Forelimb muscle (tissue), 1 donor: ENCODE measurements at regions not wholly inside any gene's neighbourhood (a gene's known extent, or its start where the extent isn't known, plus 50 kb on each side); places are given as distances from the start of the nearest gene placed in this dataset.

Source experiments
- DNase-seq: peaks from one replicate; pipeline ENCODE4 v3.0.0-alpha.2; 2013; ENCODE audit warnings: low read depth

DNA sequence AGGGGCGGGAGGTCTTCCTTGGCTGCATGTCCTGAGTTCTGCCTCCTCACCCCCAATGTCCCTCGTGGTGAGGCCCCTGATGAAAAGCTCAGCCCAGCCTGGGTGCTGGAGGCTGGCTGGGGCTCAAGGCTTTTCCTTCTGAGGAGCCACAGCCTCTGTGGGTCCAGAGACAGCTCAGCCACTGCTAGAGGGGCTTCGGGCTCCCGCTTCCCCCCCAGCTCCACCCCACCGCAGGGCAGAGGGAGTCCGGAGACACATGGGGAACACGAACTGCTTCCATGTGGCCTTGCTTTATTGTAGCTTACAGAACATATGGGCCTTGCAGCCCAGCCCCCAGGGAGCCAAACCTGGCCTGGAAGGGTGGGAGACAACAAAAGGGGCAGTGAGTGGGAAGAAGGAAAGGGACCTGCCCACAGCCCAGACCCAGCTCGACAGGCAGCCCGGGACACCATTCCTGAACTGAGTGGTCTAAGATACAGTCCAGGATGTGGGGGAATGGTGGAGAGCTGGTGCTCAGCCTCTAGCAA is 89.9 kb upstream of the NKX1-1 start:
- no peak for DNase-seq

DNA sequence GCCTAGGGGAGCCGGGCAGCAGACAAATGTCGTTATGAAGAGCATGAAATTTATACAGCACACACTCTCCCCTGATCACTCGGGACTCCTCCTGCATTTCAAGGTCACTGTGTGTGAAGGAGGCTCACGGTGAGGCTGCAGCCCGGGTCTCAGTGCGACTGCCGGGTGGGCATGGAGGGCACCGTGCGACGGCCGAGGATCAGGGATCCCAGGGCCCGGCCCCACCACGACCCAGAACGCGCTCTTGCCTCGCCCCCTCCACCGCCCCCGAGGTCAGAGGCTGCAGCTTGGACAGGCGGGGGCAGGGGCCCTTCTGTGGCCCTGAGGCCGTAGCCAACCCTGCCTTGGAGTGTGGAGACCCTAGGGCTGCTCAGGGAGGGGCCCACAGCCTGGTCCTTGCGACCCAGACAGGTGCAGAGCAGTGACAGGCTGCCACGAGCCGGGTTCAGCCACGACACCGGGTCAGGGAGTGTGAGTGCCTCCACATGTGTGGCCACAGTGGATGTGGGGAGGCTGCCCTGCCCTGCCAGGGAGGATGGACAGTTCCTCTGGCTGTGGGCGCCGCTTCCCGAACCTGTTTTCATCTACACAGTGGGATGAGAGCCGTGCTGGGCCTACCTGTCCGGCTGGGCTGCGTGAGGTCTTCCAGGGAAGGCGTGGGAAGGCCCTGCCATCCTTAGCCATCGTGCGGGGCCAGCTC is 89.3 kb upstream of the NKX1-1 start:
- DNase-seq = no peak

DNA sequence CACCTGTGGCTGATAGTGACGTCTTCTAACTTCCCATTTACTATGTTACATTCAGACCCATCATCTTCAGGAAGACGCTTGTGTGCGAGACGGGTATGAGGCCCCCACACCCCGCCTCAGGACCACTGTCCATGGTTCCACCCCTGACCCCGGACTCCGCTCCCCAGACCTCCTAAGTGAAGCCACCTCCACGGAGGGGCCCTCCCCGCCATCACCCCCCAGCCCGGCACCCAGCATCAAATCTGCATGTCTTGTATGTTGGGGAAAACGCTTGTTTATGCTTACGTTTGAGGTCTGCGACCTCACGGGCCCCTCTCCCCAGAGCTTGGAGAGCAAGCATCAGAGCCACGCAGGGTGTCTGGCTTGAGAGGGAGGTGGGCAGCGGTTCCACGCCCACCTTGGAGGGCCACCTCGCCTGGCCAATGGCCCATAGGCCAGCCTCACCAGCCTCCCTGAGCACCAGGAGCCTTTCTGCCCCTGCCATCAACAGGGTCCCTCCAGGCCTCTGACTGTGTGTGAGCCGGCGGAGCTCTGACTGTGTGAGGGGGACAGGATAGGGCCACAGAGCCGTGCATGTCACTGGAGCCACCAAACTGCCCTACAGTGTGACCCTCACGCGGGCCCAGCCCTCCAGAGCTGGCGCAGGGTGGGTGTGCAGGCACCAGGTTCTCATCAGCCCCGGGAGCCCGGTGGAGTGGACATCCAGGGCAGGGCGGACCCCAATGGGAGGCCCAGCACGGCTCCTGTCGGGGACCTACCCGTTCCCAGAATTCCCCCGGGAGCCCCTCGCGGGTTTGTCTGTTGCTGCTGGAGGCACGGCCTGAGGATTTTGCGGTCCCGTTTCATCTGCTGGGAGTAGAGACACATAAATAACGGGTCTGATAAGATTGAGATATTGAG is 88.4 kb upstream of the NKX1-1 start:
- DNase-seq = no peak

DNA sequence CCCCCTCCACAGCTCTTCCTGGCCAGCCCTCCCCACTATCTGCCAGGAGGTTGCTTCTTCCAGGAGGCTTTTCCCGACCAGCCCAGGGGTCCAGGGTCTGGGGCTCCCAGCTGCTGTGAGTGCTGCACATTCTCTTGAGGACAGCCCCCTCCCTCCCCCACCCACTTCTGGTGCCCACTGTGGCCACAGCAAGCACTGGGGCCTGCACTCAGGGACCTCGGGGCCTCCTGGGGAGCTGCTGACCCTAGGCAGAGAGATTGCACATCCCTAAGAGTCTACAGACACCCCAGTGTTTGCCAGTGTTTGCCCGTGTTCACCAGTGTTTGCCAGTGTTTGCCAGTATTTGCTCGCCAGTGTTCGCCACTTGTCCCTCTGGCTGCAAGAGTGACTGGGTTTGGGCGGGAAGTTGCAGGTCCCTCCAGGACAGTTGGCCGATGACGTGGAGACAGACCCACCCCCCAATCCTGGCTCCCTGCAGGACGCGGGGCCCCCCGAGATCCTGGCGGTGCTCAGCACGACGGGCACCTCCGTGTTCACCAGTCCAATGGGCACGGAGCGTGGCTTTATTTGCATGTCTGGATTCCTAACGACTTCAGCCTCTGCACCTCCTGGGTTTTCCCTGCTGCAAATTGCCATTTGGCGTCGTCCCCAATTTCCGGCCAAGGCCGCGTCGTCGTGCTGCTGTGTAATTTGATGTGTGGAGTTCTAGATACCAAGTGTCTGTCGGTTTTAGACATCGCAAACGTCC is 87.5 kb upstream of the NKX1-1 start:
- DNase-seq = no peak

DNA sequence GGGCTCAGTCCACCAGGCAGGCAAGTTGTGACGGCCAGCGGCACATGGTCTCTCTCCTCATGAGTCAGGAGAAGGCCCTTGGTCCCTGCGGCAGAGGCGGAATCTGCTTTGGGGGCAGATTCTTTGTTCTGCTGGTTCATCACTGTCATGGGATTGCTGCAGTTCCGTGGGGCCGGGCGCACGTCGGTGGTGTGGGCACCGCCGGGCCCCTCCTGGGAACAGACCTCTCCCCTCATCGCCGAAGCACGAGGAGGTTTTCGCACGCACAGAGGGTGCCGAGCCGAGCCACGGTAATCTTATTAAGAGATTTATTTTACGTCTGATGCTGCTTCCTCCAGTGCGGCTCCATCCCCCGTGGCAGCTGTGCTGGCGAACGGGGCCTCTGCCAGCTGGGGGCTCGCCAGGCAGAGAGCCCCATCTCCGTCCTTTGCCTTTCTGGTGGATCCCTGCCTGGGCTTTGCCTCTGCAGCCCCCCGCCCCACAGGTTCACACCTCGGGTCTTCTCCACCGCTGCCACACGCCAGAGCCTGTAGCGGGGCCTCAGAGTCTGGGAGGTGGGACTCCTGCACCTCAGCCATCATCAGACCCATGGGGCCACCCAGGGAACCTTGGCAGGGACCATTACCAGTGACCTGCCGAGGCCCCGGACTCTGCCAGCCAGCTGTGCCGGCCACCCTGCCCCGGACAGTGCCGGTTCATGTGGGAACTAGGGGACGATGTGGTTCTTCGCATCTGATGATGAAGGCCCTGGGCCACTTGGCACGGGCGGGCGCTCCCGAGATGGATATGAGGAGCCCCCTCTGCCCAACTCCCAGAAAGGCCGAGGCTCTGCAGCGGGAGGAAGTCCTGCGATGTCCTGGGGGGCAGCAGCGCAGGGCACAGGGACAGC is 86.7 kb upstream of the NKX1-1 start:
- DNase-seq = no peak

DNA sequence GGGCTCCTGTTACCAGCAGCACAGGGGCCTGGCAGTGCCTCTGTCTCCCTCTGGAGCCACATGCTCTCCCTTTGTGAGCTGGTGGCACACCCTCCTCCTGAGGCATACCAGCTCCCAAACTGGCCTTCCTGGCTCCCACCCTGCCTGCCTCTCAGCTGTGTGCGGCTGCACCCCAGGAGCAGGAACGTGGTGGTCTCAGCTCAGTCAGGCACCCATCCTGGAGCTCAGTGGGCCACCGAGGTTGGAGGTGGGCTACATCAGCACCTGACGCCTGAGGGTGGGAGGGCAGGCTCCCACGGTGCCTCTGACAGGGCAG is 85.9 kb upstream of the NKX1-1 start:
- no peak for DNase-seq

DNA sequence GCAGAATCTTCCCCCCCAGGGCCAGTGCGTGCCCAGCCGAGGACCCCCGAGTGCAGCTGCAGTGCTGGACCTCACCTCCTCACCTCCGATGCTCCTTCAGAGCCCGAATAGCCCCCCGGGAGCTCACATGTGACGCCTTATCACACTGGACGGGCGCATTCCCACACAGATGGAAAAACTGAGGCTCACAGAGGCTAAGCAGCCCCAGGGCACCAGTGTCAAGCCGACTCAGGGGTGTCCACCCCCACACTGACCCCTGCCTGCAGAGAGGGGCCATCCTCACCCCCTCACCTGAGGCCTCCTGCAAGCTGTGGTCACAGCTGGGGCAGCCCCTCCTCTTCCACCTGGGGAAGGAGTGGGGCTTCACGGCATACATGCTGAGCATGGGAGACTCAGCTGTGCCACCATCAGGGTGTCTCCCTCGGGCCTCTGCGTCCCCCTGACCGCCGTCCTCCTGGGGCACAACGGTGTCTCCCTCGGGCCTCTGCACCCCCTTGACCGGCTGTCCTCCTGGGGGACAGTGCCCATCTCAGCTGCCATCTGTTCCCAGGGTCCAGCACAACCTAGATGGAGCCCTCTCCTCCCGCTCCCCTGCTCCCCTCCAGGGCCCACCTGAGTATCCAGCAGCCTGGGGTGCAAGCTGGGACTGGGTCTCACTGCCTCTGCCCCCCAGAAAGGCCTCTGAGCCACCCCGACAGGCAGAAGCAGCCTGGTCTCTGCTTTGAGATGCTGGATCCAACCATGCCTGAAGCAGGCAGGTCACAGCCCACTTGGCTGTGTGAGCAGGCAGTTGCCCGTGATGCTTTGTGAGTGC is 85.3 kb upstream of the NKX1-1 start:
- no peak for DNase-seq

DNA sequence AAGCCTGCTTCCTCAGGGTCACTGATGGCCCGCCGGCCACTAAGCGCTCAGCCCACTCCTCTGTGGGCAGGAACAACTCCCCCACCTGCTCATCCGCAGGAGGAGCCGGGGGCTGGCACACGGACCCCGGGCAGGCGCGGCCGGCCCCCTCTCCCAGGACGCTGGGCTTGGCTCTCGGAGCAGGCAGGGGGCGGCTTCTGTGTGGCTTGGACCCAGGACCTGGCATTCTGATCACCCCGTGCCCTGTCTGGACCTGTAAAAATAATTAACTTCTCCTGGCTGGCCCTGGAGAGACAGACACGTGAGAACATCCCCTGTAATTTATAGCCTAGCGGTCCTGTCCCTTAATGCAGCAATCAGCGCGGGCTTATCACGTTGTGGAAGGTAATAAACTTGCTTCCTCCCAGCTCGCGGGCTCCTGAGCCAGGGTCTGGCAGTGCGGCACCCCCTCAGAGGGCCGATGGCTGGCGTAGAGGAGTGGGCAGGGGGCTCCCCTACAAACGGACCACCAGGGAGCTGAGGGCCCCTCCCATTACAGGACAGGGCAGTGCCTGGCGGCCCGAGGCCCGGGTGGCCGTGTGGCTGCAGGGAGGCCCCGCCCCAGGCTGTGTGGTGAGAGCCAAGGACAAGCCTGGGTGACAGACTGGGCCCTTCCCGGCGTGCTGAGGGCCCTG is 84.5 kb upstream of the NKX1-1 start:
- no peak for DNase-seq

DNA sequence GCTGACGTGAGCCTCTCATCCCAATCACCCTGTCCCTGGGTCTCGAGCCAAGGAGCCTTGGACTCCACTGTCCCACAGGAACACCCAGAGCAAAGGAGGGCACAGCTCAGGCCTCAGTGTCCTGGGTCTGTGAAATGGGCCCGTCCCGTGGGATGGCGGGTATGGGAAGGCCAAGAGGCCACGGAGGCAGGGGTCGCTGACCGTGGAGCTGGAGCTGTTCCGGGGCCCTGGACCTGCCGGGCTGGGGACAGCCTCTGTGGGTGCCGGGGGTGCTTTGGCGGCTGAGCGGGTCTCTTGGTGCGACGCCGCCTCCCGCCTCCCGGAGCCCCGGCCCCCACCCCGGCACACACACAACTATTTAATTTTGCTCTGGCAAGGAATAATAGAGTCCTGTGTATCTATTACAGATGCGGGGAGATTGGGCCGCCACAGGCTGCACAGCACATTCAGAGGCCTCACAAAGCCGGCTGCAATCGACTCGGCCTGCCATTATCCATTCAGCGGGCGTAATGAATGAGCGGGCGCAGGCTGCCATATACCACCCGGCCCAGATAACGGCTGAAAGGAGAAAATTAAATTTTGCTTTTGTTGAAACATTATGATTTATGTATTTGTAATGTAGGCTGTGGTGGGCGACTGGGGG is 83.9 kb upstream of the NKX1-1 start:
- DNase-seq = no peak

DNA sequence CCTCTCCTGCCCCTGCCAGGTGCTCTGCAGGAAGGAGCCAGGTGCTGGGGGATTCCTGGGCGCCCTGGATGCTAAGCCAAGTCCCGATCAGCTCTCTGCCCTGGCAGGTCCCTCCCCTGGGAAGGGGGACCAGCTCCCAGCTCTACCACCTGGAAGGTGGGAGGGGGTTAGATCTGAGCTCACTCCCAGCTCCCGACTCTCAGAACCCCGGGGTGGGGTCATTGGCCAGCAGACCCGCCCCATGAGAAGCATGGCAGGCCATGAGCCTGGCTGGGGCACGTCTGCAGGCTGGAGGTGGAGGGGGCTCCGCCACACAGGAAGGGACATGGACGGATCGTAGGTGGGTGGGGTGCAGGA is 83.4 kb upstream of the NKX1-1 start:
- no peak for DNase-seq

DNA sequence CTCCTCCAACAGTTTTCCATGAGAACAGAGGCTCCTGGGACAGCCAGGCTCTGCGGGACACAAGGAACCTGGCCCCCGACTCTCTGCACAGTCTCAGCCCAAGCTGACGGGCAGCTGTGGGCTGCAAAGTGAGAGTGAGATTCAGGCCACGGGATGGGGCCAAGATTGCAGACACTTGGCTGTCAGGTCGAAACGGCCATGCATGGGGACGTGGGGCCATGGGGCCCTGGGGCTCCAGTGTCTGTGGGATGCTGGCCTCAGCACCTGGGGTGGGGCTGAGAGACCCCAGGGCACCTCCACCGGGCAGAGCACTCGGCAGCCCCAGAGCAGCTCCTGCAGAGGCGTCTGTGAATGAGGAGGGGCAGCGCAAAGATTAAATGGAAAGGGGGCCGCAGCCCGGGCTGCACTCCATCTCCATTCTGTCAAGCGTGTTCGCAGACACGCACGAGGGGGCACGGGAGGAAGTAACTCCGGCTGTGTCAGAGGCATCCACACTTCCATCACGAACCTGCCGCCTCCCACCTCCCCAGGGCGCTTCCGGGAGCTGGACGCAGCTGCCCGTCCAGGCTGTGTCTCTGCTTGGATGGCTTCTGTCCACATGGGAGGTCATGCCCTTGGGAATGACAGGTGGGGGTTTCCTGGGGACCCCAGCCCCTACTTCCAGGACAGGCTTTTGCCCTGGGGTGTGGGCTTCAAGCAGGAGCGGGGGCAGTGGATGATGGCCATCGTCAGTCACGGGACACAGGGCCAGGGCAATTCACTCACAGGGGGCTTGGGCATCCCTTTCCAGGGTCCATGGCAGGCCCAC is 82.8 kb upstream of the NKX1-1 start:
- no peak for DNase-seq

DNA sequence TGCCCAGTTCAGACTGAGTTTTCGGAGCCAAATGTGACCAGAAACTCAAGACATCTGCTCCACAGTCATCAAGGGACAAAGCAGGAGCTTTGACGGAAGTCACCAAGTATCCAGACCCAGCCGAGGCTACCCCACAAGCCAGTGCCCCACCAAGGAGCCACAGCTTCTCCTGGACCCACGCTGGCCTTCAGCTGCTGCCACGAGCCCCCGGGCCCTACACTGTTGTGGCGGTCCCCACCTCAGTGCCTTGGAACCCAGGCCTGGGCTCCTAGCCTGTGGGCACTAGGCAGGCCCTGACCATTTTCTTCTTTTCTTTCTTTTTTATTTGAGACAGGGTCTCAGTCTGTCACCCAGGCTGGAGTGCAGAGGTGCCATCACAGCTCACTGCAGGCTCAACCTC is 82.1 kb upstream of the NKX1-1 start:
- no peak for DNase-seq

DNA sequence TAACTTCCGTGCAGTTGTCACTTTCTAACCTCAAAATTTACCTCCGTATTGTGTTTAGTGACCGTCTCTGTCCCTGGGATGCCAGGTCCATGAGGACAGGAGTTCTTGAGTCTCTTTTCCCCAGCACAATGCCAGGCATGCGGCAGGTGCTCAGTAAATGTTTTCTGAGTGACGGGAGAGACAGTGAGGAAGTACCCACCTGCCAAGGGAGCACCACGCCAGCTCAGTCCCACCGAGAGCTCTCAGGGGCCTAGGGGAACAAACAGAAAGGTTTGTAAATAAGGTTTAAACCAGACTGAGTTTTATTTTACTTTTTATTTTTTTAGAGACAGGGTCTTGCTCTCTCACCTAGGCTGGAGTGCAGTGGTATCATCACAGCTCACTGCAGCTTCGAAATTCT is 81.5 kb upstream of the NKX1-1 start:
- no peak for DNase-seq

DNA sequence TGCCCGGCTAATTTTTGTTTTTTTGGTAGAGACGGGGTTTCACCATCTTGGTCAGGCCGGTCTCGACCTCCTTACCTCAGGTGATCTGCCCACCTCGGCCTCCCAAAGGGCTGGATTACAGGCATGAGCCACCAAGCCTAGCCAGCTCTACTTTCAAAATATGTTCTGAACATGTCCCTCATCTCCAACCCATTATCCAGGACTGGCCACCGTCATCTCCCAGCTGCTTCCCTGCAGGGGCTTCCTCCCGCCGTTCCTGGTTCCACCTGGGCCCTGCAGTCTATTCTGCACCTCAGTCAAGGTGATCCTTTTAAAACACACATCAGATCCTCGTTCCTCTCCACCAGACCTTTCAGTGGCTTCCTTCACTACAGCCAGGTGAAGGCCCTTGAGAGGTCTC is 80.9 kb upstream of the NKX1-1 start:
- no peak for DNase-seq

DNA sequence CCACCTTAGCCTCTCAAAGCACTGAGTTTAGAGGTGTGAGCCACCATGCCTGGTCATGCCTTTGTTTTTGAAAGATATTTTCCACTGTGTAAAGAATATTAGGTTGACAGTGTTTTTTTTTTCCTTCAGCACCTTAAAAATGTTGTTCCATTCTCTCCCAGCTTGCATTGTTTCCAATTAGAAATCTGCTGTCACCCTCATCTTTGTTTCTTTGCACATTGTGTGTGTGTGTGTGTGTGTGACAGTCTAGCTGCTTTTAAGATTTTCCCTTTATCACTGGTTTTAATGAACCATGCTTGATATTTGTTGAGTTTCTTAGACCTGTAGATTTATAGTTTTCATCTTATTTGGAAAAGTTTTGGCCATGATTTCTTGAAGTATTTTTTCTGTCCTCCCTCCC is 79.0 kb upstream of the NKX1-1 start:
- no peak for DNase-seq

DNA sequence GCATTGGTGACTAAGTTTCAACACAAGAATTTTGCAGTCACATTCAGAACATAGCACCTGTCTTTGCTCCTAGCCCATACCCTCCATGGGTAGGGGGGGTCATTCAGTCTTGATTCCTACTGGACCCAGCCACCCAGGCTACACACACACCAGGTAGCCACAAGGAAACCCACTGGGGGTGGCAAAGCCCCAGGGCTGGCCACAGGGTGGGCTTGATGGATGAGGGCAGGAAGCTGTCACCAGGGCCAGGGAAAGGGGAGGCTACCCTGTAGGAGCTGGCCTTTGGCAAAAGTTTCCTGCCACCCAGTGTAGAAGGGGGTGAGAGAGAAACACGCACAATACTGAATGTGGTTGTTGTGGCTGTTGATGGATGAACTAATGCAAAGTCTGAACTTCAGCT is 74.5 kb upstream of the NKX1-1 start:
- DNase-seq = no peak

DNA sequence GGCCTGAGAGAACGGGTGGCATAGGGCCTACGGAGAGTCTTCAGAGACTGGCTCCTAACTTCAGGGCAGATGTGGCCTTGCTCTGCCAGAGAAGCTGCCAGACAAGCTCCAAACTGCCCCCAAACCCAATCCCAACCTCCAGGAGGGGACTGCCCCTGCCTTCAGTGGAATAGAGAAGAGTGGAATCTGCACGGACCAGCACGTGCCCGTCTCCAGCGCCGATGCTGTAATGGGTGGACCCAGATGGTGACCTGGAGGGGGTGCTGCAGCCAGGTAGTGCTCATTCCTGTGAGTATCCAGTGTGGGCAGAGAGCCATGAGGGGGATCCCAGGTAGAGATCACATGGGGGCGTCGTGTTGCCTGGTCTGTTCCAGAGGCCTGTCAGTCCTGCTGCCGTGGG is 73.2 kb upstream of the NKX1-1 start:
- no peak for DNase-seq

DNA sequence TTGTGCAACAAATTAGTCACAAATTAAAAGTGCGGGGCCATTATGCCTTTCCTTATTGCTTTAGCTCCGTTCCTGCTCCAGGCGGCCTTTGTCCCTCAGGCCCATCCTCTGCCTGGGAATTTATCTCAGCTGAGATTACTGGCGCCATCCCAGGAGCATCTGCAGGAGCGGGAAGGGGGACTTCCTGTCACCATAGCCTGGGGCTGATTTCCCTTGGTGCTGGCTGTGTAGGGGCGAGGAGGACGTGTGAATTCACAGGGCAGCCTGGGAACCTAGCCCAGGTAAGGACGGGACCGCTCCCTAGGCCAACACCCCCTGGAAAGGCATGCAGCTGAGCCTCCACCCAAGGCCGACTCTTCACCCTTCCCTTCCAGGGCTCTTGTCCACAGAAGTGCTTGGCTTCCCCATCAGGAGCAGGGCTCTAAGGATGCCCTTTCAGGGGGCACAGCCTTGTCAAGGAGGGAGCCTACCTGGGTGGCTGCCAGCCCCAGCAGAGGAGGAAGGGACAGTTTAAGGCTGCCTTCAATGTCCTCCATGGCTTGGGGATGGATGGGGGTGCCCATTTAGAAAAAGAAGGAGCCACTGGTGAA is 72.6 kb upstream of the NKX1-1 start:
- DNase-seq = no peak
